ENCODE measurements at regions not wholly inside any gene's neighbourhood (a gene's known extent, or its start where the extent isn't known, plus 50 kb on each side); places are given as distances from the start of the nearest gene placed in this dataset.
"Not testable (repeated sequence)": the region's sequence is repeated elsewhere in the genome, so short reads cannot be mapped to it uniquely, and the experiment has no call there.

GRCh38 chr22:46026899-46027210 lies 49.9 kb upstream of the WNT7B start:
- no peak for DNase-seq

- DNase-seq, result no peak
Observed at GRCh38 chr22:46027211-46028105, 50.5 kb upstream of the WNT7B start.

GRCh38 chr22:46028106-46028991 lies 51.4 kb upstream of the WNT7B start:
- no peak for DNase-seq

- no peak for DNase-seq
Observed at GRCh38 chr22:46029036-46029435, 52.1 kb upstream of the WNT7B start.

- DNase-seq, result no peak
Observed at GRCh38 chr22:46029574-46030200, 52.7 kb upstream of the WNT7B start.

- no peak for DNase-seq
Observed at GRCh38 chr22:46030231-46030880, 53.4 kb upstream of the WNT7B start.

GRCh38 chr22:46031066-46031465 lies 54.1 kb upstream of the WNT7B start:
- DNase-seq, result no peak

GRCh38 chr22:46031557-46031956 lies 54.6 kb upstream of the WNT7B start:
- DNase-seq, result no peak

GRCh38 chr22:46031965-46032851 lies 55.2 kb upstream of the WNT7B start:
- DNase-seq, result no peak

GRCh38 chr22:46033256-46034200 lies 56.6 kb upstream of the WNT7B start:
- no peak for DNase-seq

GRCh38 chr22:46034480-46034879 lies 57.5 kb upstream of the WNT7B start:
- not testable (repeated sequence) for DNase-seq

- DNase-seq, result no peak
Observed at GRCh38 chr22:46035380-46035741, 58.4 kb upstream of the WNT7B start.

GRCh38 chr22:46035742-46036557 lies 59.0 kb upstream of the WNT7B start:
- DNase-seq, result peak; percentile 99

- peak; percentile 65 for DNase-seq
Observed at GRCh38 chr22:46036558-46037408, 59.8 kb upstream of the WNT7B start.

GRCh38 chr22:46038174-46038487 lies 61.2 kb upstream of the WNT7B start:
- DNase-seq, result no peak

- DNase-seq, result no peak
Observed at GRCh38 chr22:46038516-46039430, 61.8 kb upstream of the WNT7B start.

GRCh38 chr22:46039535-46039934 lies 62.6 kb upstream of the WNT7B start:
- no peak for DNase-seq

Measured in CD4-positive, alpha-beta T cell treated with Interleukin-4 for 4 hours (primary cell).